Panc1 (cell line): ENCODE measurements at regions not wholly inside any gene's neighbourhood (a gene's known extent, or its start where the extent isn't known, plus 50 kb on each side); places are given as distances from the start of the nearest gene placed in this dataset.
A peak's percentile ranks its signal among the peaks of the same experiment; 100 is the strongest.

ENCODE experiments used
- ATAC-seq: fragments of 200-7000 bp; cut with Tn5 transposase; 2 replicates; pipeline ENCODE4 v1.9.1; 2020; ENCODE audit warnings: mild to moderate bottlenecking, moderate library complexity
- BruUV-seq: library from RNA; stranded (reverse); fragments of 400-500 nt; replicated peaks from 2 replicates; lab custom pipeline; 2021; lab: Mats Ljungman, UMichigan
- CTCF ChIA-PET: fragments of 300-600 bp; sonication (Branson Sonifier 250); formaldehyde crosslinking; loops from one replicate; lab custom pipeline; 2022; ENCODE audit warnings: antibody characterized with exemption; lab: Charles Lee
- POLR2A ChIA-PET: fragments of 300-600 bp; sonication (Branson Sonifier 250); formaldehyde crosslinking; loops from one replicate; lab custom pipeline; 2022; ENCODE audit warnings: antibody characterized with exemption; lab: Charles Lee
- DNase-seq: peaks from one replicate; pipeline ENCODE4 v3.0.0-alpha.2; 2010; ENCODE audit warnings: low read depth, low spot score
- H3K27ac ChIP-seq: 2 replicates; pipeline ENCODE4 v1.5.1; 2011; ENCODE audit warnings: mild to moderate bottlenecking, low read length, inconsistent platforms
- H3K27me3 ChIP-seq: fragments of 200-500 bp; sonication (Bioruptor generic); 2 replicates; pipeline ENCODE4 v1.6.0; 2014; ENCODE audit warnings: low read length, inconsistent platforms; ENCODE audit not compliant: control insufficient read depth, insufficient read depth
- H3K36me3 ChIP-seq: fragments of 200-500 bp; sonication (Bioruptor generic); 2 replicates; pipeline ENCODE4 v1.5.1; 2014; ENCODE audit warnings: inconsistent platforms, mild to moderate bottlenecking, low read length, moderate library complexity; ENCODE audit not compliant: control insufficient read depth, insufficient read depth
- H3K4me1 ChIP-seq: 2 replicates; pipeline ENCODE4 v1.5.1; 2011; ENCODE audit warnings: inconsistent platforms, mild to moderate bottlenecking, low read length, moderate library complexity; ENCODE audit not compliant: control insufficient read depth, insufficient read depth
- H3K4me3 ChIP-seq, 2 experiments: 2 replicates each; pipeline ENCODE4 v1.5.1; 2011 to 2012; ENCODE audit warnings: low read depth in 2 of 2, low read length in 2 of 2, mild to moderate bottlenecking in 2 of 2, inconsistent platforms in 1 of 2, moderate library complexity in 1 of 2
- H3K9me3 ChIP-seq: fragments of 200-500 bp; sonication (Bioruptor generic); 2 replicates; pipeline ENCODE4 v1.5.1; 2014; ENCODE audit warnings: low read depth, mild to moderate bottlenecking, inconsistent platforms, low read length, moderate library complexity; ENCODE audit not compliant: control insufficient read depth, insufficient read depth
- POLR2AphosphoS5 ChIP-seq: IDR thresholded peaks from 2 replicates; pipeline ENCODE4 v1.6.1; 2012; ENCODE audit warnings: mild to moderate bottlenecking, low read depth, low read length, moderate library complexity
- SIN3A ChIP-seq: IDR thresholded peaks from 2 replicates; pipeline ENCODE4 v1.6.1; 2012; ENCODE audit warnings: low read depth, mild to moderate bottlenecking, low read length, moderate library complexity, borderline replicate concordance; ENCODE audit not compliant: insufficient read depth
- TCF7L2 ChIP-seq: IDR thresholded peaks from 2 replicates; pipeline ENCODE4 v1.6.1; 2011; ENCODE audit warnings: mild to moderate bottlenecking, low read depth, low read length, inconsistent platforms
- in situ Hi-C: cut with HindIII; loops from 2 replicates; pipeline ENCODE4 v1.10.0; 2016; ENCODE audit warnings: low sequenced_read_pairs, low pct_unique_long_range_greater_than_20kb
- intact Hi-C: fragments of 100-400 bp; cut with micrococcal nuclease; formaldehyde crosslinking; loops from one replicate; pipeline ENCODE4 v1.10.0; 2022; ENCODE audit not compliant: unreplicated experiment
- TF ChIP-seq, protein P1 (sequence below), 2 experiments: IDR thresholded peaks; 2 replicates each; pipeline ENCODE4 v1.6.1; 2011 to 2012; ENCODE audit warnings: low read depth in 2 of 2, control low read depth in 1 of 2, low read length in 1 of 2, mild to moderate bottlenecking in 1 of 2, moderate library complexity in 1 of 2; ENCODE audit not compliant: insufficient read depth in 1 of 2
- TF ChIP-seq, protein P2 (sequence below): fragments of 450-650 bp; IDR thresholded peaks from 2 replicates; pipeline ENCODE4 v1.5.1; 2017; ENCODE audit warnings: mild to moderate bottlenecking

DNA sequence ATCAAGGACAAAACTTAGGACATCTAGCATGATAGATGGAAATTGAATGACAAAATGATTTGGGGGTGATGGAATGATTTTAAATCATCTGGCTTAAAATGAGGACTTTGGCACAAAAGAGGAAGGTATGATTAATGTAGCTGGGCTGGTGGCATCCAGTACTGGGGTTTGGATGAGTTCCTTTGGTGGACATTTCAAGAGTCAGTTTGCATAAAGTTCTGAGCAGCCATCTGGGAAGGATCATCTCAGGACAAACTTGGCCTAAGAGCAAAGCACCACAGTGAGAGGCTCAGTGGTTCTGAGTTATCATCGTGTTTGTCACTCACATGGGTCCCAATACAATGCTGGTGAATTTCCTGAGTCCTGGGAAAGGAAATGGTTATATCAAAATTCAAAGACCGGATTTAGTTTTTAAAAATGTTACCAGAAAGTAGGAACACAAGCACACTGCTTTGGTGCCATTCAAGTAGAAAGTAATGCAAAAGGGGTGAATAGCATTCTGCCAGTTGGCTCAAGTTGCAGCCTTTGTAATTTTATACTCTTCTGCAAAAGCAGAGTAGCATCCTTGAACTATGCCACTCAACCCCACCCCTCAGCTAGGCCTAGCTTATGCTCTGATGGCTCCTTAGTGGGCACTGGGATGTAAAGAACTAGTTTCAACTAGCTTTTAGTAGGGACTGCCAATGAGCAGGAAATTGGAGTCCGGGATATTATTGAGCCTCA, 219.0 kb downstream of the COG6 start:
- Histone ChIP-seq H3K4me3 (no peak overlapping the region), H3K27ac (peak overlapping the region; percentile 44), H3K4me1 (peaks cover 7% of the 10 kb centered on the region), H3K9me3 (no peaks in the 10 kb centered on the region), H3K27me3 (no peaks in the 10 kb centered on the region), H3K36me3 (no peaks in the 10 kb centered on the region)
- intact Hi-C loops, result no loop called here
- ATAC-seq (no peak), DNase-seq (no peak)
- ChIA-PET CTCF (interaction anchor here (0.5 kb wide), 1 partner anchor 769 kb away, joined by 5 read pairs; no protein-coding TSS in a partner anchor), POLR2A (no interaction called here)
- in situ Hi-C loops, result no loop called here
- TF ChIP-seq TCF7L2 (no peak), POLR2AphosphoS5 (no peak), SIN3A (no peak)
- TF ChIP-seq, protein P1, sequence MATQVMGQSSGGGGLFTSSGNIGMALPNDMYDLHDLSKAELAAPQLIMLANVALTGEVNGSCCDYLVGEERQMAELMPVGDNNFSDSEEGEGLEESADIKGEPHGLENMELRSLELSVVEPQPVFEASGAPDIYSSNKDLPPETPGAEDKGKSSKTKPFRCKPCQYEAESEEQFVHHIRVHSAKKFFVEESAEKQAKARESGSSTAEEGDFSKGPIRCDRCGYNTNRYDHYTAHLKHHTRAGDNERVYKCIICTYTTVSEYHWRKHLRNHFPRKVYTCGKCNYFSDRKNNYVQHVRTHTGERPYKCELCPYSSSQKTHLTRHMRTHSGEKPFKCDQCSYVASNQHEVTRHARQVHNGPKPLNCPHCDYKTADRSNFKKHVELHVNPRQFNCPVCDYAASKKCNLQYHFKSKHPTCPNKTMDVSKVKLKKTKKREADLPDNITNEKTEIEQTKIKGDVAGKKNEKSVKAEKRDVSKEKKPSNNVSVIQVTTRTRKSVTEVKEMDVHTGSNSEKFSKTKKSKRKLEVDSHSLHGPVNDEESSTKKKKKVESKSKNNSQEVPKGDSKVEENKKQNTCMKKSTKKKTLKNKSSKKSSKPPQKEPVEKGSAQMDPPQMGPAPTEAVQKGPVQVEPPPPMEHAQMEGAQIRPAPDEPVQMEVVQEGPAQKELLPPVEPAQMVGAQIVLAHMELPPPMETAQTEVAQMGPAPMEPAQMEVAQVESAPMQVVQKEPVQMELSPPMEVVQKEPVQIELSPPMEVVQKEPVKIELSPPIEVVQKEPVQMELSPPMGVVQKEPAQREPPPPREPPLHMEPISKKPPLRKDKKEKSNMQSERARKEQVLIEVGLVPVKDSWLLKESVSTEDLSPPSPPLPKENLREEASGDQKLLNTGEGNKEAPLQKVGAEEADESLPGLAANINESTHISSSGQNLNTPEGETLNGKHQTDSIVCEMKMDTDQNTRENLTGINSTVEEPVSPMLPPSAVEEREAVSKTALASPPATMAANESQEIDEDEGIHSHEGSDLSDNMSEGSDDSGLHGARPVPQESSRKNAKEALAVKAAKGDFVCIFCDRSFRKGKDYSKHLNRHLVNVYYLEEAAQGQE (IDR thresholded peaks at IDR 0.05; ENCODE audit: insufficient read depth in 1 of 2, low read depth in 2 of 2, low read length in 1 of 2), result no peak
- TF ChIP-seq, protein P2, sequence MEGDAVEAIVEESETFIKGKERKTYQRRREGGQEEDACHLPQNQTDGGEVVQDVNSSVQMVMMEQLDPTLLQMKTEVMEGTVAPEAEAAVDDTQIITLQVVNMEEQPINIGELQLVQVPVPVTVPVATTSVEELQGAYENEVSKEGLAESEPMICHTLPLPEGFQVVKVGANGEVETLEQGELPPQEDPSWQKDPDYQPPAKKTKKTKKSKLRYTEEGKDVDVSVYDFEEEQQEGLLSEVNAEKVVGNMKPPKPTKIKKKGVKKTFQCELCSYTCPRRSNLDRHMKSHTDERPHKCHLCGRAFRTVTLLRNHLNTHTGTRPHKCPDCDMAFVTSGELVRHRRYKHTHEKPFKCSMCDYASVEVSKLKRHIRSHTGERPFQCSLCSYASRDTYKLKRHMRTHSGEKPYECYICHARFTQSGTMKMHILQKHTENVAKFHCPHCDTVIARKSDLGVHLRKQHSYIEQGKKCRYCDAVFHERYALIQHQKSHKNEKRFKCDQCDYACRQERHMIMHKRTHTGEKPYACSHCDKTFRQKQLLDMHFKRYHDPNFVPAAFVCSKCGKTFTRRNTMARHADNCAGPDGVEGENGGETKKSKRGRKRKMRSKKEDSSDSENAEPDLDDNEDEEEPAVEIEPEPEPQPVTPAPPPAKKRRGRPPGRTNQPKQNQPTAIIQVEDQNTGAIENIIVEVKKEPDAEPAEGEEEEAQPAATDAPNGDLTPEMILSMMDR, result no peak
- no TSS peak for BruUV-seq

DNA sequence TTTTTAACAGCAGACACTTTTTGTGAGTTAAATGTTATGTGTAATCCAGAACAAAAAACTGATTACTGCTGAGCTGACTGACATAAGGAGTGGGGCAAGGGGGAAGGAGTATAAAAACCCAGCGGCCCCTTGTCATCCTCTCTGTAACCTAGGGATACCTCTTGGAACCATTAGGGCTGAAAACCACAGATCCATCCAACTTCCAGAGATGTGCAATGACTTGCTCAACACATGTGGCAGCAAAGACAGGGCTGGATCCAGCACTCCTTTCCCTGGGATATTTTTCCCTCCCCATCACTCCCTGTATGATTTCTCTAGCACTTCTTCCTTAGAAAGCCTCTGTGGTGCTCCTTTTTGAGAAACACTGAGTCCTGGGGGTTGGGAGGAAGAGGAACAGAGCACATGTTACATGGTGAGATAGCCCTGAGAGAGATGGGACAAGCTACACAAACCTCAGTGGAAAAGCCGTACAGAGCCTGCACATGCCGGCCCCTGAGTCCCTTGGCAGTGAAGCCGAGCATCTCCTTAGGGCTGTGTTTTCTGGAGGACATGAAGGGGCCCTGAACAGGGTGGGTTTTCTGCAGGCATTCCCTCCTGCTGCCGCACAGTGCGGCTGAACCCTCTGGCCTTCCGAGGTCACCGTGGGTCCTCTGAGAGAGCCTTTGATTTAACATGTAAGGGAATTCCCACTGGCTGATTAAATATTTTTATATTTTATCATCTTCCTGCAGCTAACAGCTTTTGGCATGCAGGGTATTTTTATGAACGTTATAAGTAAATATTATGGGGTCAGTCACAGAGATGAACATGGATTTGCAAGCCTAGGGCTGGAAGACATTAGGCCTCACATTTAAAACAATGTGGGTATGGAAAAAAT, 219.9 kb downstream of the COG6 start:
- Histone ChIP-seq H3K27me3 (no peaks in the 10 kb centered on the region), H3K9me3 (no peaks in the 10 kb centered on the region), H3K4me3 (no peak overlapping the region), H3K36me3 (no peaks in the 10 kb centered on the region), H3K4me1 (peaks cover 7% of the 10 kb centered on the region), H3K27ac (peak overlapping the region; percentile 44)
- intact Hi-C loops (no loop called here), in situ Hi-C loops (no loop called here)
- ATAC-seq, result peak; percentile 90
- no peak for DNase-seq
- ChIA-PET CTCF (interaction anchor here (0.5 kb wide), 1 partner anchor 770 kb away, joined by 5 read pairs; no protein-coding TSS in a partner anchor), POLR2A (no interaction called here)
- BruUV-seq, result no TSS peak
- no peak for TF ChIP-seq SIN3A
- TF ChIP-seq, protein P2, result no peak
- TF ChIP-seq, protein P1 (IDR thresholded peaks at IDR 0.05; ENCODE audit: insufficient read depth in 1 of 2, low read depth in 2 of 2, low read length in 1 of 2), result no peak
- TF ChIP-seq TCF7L2, result peak; percentile 85
- TF ChIP-seq POLR2AphosphoS5, result no peak
